GM18498 (cell line): ENCODE measurements at regions not wholly inside any gene's neighbourhood (a gene's known extent, or its start where the extent isn't known, plus 50 kb on each side); places are given as distances from the start of the nearest gene placed in this dataset.

Experiments used
- ATAC-seq: cut with Tn5 transposase; IDR thresholded peaks from one replicate; pipeline ENCODE4 v1.9.1; 2021; ENCODE audit warnings: mild to moderate bottlenecking, moderate library complexity; ENCODE audit not compliant: unreplicated experiment

DNA sequence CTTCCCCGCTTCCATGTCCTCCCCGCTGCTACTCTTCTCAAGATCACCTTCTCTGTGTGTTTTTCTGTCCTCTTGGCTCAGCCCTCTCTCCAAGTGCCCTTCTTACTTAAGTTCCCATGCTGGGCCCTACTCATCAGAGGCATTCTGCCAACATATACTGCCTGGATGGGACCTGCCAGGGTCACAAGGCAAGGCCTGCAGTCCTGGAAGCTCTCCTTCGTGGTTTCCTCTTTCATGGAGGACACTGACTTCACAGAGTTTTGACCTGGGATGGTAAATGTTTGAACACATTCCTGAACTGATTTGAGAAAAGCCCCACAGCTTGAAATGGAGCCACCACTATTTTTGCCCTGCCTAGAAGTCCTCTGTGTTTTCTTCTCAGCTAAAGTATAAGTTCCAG is 140.9 kb downstream of the TMEM30B start:
- ATAC-seq = no peak

DNA sequence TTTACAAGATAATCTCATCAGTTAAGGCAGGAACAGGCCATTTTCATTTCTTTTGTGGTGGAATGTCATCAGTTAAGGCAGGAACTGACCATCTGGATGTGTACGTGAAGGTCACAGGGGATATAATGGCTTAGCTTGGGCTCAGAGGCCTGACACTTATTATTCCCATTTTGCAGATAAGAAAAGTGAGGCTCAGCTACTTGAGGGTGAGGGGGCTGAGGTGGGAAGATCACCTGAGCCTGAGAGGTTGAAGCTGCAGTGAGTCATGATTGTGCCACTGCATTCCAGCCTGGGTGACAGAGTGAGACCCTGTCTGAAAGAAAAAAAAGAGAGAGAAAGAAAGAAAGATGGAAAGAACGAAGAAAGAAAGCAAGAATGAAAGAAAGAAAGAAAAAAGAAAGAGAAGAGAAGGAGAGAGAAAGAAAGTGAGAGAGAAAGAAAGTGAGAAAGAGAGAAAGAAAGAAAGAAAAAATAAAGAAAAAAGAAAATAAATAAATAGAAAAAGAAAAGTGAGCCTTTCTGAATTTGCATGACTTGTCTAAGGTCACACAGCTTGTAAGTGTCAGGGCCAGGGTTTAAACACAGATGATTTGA is 142.0 kb downstream of the TMEM30B start:
- no peak for ATAC-seq

DNA sequence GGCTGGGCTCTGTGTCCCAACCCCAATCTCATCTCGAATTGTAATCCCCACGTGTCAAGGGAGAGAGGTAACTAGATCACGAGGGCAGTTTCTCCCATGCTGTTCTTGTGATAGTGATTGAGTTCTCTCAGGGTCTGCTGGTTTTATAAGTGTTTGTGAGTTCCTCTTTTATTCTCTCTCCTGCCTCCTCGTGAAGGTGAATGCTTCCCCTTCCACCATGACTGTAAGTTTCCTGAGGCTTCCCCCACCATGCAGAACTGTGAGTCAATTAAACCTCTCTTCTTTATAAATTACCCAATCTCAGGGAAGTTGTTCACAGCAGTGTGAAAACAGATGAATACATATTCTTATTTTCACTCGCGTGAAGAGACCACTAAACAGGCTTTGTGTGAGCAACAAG is 148.2 kb downstream of the TMEM30B start:
- no peak for ATAC-seq

DNA sequence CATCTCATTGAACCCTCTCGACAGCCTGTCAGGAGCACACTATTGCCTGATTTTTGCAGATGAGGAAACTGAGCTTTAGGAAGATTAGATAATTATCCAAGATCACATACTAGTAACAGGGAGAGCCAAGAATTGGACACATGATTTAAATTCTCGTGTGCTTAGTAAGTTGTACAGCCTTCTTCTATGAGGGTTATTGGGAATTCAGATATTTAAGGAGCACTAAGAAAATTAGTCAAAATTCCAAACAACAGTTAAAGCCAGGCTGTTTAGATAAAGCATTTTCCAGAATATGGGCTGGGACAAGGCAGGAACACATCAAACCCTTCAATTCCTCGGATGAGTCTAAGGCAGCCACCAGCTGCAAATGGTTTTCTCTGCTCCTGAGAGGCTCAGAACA is 148.8 kb downstream of the TMEM30B start:
- ATAC-seq = no peak

DNA sequence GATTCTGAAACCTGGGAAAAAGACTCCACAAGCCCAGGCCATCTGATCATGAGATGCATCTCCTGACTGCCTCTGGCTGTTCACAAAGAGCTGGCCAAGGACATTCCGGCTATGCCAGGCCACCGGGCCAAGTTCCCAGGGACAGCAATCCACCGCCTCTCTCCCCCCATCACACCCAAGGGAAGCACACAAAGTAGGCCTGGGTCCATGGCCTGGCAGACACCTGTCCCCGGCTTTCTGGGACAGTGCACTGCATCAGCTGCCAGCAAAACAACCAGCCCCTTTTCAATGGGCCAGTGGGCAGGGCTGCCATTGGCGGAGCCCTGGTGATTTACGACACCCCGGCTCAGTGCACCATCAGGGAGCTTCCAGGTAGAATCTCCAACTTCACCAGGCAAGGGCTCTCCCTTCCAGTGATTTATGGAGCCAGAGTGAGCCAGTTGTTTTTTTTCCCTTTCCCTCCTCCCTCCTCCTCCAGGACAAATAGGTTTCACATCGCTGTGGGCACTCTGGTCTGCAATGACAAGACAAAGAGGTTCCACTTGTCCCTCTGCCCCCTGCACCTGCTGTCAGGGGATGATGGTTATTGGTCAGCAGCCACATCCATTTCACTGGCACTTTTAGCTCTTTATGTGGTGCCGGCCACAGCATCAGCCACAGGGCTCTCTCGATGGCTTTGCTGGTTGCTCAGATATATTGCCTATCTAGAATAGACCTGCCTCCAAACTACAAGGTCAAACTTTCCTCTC is 149.6 kb downstream of the SLC38A6 start:
- ATAC-seq = no peak

DNA sequence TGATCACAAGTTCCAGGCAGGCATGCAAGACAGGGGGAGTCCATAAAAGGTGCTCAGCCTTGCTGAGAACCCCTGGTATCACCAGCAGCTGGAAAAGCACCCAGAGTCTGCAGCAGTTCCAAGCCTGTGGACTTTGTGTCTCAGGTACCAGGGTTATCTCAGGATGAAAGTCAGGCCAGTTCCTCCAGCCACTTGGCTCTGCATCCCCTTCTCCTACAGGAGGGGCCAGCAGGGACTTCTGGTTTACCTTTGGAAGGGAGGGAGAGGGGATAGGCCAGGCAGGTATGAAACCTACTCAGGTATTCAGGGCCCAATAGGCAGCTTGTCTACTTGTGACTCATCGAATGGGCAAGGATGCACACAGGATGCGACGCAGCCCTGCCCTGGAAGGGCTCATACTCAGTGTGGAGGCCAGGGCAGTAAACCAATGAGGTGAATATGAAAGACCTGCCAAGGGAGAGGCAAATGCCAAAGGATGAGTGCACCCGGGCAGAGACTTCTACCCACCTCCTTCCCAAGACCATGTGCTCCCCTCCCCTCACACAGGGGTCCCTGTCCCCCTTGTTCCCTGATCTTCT is 148.2 kb downstream of the SLC38A6 start:
- ATAC-seq = no peak

DNA sequence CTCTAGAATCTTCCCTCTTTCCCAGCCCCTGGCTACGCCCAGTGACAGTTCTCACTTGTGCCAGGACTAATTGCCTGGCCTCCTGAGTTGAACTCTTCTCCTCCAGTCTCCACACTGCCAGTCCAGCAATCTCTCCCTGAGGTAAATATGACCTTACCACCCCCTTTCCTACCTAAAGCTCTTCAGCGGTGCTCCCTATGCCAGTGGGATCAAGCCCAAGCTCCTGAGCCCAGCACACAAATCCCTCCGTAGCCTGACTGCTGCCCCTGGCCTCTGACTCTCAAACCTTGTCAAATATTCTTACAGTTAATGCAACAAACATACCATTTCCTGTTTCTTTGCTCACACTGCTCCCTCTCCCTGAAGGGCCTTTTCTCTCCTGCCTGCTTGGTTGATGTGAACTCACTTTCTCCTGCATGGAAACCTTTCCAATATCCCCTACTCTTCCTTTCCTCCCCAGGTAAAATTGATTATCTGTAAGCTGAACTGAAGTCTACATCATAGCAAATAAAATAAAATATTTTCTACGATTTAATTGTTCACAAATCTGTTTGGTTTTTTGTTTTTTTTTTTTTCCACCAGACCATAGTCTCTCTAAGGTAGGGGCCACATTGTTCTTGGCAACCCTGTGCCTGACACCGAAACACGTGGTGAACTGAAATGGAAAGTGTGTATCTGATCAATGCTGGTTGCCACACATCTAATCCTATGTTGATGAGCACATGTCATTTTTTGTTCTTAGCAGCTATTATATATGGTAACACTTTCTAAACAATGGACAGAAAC is 147.5 kb downstream of the SLC38A6 start:
- ATAC-seq = no peak

DNA sequence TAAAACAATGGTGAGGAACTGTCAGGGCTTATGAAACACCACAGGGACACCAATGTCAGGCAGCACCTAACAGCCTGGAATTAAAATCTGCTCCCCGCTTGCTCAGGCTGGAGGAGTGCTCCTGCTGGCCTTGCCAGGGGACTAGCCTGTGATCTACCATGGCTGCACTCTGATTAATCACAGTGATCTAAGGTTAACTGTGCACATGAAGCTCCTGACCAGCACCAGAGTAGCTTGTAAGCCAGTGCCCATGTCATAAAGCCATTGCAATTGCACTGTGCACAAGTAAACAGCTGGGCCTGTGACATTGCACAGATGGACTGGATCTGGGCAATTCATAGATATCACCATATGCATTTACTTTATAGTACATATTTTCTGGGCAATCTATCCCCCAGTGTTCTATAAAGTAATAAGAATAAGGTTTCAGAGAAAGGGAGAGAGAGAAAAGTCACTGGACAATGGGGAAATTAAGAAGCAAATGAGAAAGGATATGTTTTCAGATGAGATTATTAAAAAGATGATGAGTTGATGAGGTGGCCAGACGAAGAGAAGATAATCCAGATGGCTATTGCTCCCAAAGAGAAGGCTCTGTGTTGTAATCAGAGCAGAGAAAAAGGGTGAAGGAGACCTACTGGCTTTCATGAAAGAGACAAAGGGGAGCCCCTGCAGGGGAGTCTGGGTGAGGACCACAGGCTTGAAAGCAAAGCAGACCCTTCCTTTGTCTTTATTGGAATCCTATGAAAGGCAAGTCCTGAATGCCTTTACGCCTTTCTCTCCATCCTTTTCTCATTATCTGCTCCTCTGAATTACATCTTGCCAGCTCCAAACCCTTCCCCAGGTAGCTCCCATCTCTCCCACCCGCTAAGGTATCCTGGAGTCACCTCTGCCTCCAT is 145.8 kb downstream of the SLC38A6 start:
- no peak for ATAC-seq

DNA sequence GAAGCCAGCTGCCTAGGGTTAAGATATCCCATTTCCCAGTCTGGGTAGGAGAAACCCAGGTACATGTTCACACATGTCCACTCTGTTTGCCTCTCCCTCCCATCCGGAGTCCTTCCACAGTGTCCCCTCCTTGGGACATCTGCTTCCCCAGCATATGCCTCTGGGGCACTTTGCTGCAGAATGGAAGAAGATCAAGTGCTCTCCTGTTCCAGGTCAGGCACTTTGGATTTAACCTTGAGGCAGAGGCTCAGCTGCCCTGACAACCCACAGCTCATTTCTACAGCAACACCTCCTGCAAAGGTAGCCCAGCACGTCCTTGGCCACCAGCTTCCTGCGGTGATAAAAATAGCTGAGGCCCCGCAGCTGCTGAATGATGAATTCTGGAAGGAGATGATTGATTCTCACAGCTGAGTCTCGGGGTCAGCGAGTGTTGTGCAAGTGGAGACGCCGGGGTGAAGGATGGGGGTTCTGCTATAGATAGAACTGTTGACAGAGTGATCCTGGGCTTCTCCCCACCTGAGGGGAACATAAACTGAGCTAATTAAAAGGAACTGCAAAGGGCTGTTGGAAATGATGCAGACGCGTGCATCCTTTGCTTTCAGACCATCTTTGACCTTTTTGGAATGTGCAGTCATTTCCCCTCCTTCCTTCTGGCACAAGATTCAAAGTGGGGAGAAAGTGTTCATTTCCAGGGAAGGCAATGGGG is 145.0 kb downstream of the SLC38A6 start:
- ATAC-seq = no peak

DNA sequence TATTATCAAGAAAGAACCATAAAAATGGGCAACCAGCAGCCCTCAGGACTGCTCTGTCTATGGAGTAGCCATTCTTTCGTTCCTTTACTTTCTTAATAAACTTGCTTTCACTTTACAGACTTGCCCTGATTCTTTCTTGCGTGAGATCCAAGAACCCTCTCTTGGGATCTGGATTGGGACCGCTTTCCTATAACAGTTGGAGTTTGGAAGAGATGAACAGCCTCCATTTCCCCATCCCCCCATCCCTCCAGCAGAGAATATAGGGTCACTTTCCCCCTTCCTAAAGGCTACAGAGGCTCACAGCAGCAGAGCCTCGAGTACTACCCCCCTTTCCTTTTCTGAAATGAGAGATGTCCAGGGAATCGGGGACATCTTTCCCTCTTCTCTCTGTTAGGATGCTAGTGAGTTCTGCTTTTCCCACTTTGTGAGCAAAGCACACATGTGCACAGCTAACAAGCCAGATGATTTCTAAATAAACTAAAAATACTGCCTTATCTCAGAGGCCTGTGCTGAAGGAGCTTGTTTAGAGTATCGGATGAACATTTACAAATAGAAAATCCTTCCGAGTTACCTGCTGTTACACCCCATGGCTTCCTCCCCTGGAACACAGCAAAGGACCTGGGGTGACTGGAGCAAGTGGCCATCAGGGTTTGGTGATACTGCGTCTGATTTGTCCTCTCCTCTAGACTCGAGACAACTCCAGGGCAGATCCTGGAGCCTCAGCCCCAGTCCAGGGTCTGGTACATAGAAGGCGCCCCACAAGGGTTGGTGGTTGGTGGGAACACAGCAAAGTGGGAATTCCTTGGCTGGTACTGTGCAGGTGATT is 144.2 kb downstream of the SLC38A6 start:
- no peak for ATAC-seq

DNA sequence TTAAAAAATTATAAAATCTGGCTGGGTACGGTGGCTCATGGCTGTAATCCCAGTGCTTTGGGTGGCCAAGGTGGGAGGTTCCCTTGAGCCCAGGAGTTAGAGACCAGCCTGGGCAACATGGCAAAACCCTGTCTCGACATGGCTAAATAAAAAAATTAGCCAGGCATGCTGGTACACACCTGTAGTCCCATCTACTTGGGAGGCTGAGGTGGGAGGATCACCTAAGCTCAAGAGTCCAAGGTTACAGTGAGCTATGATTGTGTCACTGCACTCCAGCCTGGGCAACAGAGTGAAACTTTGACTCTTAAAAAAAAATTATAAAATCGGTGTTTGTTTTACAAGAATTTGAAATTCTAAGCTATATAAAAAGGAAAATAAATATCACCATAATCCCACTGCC is 141.8 kb downstream of the SLC38A6 start:
- ATAC-seq = no peak

DNA sequence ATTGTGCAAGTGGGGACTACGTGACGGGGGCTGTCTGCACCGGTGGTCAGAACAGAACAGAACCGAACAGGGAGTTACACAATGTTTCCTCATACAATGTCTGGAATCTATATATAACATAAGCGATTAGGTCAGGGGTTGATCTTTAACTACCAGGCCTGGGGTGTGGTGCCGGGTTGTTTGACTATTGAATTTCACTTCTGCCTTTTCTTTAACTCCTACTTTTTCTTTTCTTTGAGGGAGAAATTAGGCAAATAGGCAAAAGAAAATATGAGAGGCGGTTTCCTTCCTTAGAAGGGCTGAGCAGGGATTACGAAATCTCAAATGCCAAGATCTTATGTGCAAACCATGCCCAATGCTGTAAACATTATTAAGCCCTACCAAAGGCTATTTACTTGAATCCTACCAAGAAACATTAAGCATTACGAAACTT is 140.3 kb downstream of the SLC38A6 start:
- ATAC-seq = no peak

DNA sequence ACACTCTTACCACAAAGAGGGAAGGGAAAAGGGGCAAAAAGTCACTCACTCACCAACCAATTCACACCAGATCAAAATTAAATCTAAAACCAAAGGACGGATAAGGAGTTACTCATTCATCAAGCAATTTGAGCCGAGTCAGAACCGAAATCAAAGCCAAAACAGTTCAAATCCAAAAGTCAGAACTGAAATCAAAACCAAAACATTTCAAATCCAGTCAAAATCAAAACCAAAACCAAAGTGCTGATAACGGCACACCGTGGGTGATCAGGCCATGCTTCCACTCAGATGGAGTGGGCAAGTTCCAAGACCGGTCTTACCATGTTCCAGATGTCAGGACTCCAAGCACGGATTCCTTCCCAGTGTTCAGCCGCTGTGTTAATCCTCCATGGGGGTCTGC is 139.5 kb downstream of the SLC38A6 start:
- ATAC-seq = no peak

DNA sequence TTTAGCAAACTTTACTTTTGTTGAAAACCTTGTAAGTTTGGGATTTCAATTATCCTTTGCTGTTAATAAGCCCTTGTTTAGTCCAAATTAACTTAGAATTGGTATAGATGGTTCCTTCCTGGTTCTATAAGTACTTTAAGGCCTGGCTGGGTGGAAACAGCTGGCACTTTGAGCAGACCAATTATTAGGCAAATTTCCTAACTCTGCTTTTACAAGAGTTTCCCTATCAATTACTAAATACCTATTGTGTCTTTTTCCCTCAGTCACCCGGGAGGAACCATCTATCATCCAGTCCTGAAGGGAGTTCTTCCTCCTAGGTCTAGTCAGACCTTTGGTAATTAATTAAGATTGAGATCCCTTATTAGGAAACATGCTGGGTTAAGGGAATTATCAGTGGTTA is 138.0 kb downstream of the SLC38A6 start:
- no peak for ATAC-seq

DNA sequence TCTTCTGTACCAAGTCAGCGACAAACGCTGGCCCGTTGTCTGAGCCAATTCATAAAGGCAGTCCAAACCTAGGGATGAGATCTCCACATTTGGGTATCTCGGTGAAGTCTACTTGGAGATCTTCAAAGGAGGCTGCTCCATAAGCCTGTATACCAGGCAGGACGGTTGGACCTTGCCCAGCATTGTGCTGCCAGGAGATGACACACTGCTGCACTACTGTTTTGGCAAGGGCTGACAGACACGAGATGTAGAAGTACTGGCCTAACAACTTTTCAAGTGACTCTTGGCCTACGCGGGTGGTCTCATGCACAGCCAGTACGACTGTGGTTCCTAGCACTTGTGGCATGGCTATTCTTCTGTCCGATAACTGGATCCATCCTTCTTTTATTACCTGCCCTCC is 135.3 kb downstream of the SLC38A6 start:
- no peak for ATAC-seq

DNA sequence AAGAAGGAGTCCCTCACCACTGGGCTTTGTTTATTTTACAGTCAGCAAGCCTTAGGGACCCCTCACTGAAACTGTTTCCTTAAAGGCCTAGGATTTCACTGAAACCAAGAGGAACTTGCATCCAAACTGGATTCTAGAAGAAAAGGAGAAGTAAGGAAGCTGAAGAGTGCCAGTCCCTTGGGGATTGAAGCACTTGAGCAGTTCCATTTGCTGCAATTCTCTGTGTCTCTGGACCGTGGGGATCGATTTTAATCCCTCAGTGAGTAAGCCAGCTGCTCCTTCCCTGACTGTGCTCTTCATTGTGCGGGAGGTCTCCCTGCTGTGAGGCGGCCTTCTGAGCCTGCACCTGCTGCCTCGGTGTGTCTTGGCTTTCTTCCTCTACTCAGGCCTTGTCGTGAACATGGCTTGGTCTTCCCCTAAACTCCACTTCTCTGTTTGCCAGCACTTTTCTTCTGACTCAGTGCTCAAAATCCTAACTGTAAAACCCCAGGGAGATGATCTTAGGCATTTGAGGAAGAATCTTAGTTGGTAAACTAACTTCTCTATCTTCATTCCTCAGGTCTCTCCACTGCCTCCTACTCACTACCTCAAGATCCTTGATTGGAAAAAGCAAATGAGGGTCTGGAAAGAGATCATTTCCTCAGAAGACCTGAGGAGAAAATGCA is 132.6 kb downstream of the SLC38A6 start:
- no peak for ATAC-seq

DNA sequence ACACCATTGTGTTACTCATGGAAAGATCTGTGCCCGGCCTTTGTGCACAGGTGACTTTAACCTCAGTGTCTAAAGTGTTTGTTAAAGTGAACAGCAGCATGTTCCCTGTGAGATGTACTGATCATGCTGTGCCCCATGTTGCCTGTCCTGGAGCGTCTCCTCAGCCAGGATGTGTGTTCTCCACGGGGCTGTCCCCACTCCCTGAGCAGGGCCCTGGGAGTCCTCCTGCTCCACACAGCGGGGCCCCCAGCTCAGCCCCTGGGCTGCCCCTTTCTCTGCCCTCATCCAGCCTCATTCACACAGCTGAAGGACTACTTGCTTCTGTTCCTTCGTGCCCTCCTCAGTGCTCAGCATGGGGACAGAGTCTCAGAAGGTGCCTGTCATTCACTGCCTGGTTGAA is 131.5 kb downstream of the SLC38A6 start:
- ATAC-seq = no peak

DNA sequence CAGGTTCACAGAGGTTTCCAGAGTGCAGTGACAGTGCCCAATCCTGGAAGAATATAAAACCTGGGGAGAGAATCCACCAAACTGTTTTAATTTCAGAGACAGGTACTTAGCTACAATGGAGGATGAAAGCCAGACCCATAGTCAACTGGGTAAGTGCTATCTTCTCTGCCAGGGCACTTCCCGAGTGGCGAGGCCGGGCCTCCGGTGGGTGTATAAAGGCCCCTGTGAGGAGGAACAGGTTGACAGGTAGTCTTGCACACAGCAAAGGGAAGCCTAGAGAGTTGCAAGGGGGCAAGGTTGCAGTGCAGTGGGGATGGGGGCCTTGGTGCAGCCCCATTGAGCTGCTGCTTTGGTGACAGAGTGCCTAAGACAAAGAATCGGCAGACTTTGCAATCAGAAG is 130.7 kb downstream of the SLC38A6 start:
- ATAC-seq = no peak

DNA sequence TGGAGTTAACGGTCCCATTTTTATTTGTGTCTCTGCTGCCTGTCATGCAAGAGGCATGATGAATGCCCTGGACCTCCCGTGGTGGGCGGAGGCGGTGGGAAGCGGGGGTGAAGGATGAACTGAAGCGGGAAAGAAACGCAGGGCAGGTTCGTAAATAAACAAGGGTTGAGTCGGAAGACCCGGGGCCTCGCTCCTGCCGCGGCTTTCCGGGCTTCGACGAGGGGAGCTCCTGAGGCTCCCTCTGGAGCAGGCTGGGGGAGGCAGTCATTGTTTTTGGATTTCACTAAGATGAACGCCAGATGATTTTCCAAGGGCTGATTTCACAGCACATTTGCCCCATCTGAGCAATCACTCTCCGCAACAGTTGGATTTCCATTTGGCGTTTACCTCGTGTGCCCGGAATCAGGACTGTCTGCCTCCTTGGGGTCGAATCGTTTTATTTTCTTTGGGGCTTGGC is 130.2 kb downstream of the SLC38A6 start:
- no peak for ATAC-seq
